GM23248 (cell line): ENCODE measurements at regions not wholly inside any gene's neighbourhood (a gene's known extent, or its start where the extent isn't known, plus 50 kb on each side); places are given as distances from the start of the nearest gene placed in this dataset.

Experiments
- EZH2 ChIP-seq: fragments of 200-600 bp; sonication (generic); IDR thresholded peaks from 2 replicates; pipeline ENCODE4 v1.6.1; 2018; ENCODE audit warnings: antibody characterized with exemption, mild to moderate bottlenecking; ENCODE audit not compliant: insufficient read depth, poor library complexity, severe bottlenecking
- EZH2phosphoT487 ChIP-seq: fragments of 200-600 bp; sonication (generic); IDR thresholded peaks from 2 replicates; pipeline ENCODE4 v1.6.1; 2018; ENCODE audit warnings: antibody characterized with exemption, moderate library complexity, mild to moderate bottlenecking, low read depth; ENCODE audit not compliant: insufficient read depth

DNA sequence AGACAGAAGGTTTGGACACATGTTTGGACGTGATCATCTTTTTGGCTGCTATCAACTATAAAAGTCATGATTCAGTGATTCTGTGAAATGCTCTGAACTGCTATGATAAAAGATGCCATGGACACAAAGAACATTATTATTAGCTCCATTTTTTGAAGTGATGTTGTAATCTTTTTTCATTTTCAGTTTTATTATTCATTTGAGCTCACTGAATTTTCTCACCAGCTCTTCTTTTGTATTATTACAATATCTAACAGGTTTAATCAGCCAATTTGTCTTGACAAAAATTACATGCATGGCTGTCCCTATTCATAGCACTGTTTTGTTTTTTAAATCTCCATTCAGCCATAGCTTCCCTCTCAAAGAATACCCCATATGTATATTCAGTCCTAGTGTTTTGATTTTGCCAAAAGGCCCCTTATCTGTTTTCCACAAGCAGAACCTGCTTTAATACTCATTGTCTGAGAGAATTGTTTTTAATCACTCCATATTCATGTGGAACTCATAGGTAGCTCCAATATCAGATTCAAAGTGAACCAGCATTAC, 314.0 kb upstream of the FAM98A start:
- TF ChIP-seq EZH2 (no peak), EZH2phosphoT487 (no peak)
